ENCODE measurements at regions not wholly inside any gene's neighbourhood (a gene's known extent, or its start where the extent isn't known, plus 50 kb on each side); places are given as distances from the start of the nearest gene placed in this dataset.

- H2BK120ac ChIP-seq (replicated peaks; ENCODE audit: low read depth, low read length), result no peak overlapping the region
- no peaks in the 10 kb centered on the region for H3K23me2 ChIP-seq (ENCODE audit: low read depth, low read length)
- no peak overlapping the region for H4K5ac ChIP-seq (ENCODE audit: insufficient read length, low read depth, low read length)
- no peaks in the 10 kb centered on the region for H3K36me3 ChIP-seq (ENCODE audit: control insufficient read depth in 2 of 4, insufficient read depth in 4 of 4, low read length in 3 of 4)
- no peak overlapping the region for H2BK5ac ChIP-seq (ENCODE audit: low read depth, low read length)
- H3K27ac ChIP-seq (ENCODE audit: low read depth, low read length), result no peak overlapping the region
- H2BK15ac ChIP-seq (ENCODE audit: low read length), result no peak overlapping the region
- POLR2A ChIA-PET (ENCODE audit: partially characterized antibody), result no interaction called here
- no peak overlapping the region for H3K14ac ChIP-seq (ENCODE audit: insufficient read length)
- no peak overlapping the region for H3K4ac ChIP-seq (replicated peaks; ENCODE audit: insufficient read length, low read depth, low read length)
- H3K79me1 ChIP-seq (ENCODE audit: low read depth, low read length), result no peaks in the 10 kb centered on the region
- H3K27me3 ChIP-seq (replicated peaks in 1 of 4; ENCODE audit: control insufficient read depth in 3 of 4, extremely low read depth in 1 of 4, insufficient read depth in 3 of 4, low read length in 3 of 4), result no peaks in the 10 kb centered on the region
- H2AFZ ChIP-seq (ENCODE audit: low read length), result no peak overlapping the region
- no peak overlapping the region for H3K4me2 ChIP-seq (ENCODE audit: insufficient read depth in 1 of 2, low read depth in 2 of 2, low read length in 2 of 2)
- 80% methylated on average over 1 of the region's 1 CpG; no CpG with 5 or more reads in 1 of the 2 experiments for WGBS, 2 experiments (ENCODE audit: extremely low coverage in 1 of 2, insufficient coverage in 1 of 2, insufficient read length in 1 of 2, insufficient replicate concordance in 2 of 2, low coverage in 1 of 2, low lambda C conversion rate in 2 of 2, missing lambda C conversion rate in 1 of 2)
- H2AK5ac ChIP-seq (ENCODE audit: low read depth, low read length), result no peak overlapping the region
- H3K23ac ChIP-seq (ENCODE audit: insufficient read length), result no peak overlapping the region
- H3K18ac ChIP-seq (ENCODE audit: extremely low read depth, low read length), result no peak overlapping the region
- no peak for DNase-seq (ENCODE audit: low read depth in 1 of 2, low spot score in 2 of 2)
- CTCF ChIA-PET (ENCODE audit: partially characterized antibody), result no interaction called here
- no peak overlapping the region for H2BK20ac ChIP-seq (ENCODE audit: low read length)
- no peak overlapping the region for H4K91ac ChIP-seq (replicated peaks; ENCODE audit: insufficient read length, low read length)
- H3K4me1 ChIP-seq (replicated peaks in 1 of 4; ENCODE audit: control insufficient read depth in 3 of 4, insufficient read depth in 4 of 4, low read length in 3 of 4), result no peaks in the 10 kb centered on the region
- H3K4me3 ChIP-seq (ENCODE audit: extremely low read depth in 1 of 4, insufficient read depth in 2 of 4, low read depth in 3 of 4, low read length in 4 of 4), result no peak overlapping the region
- H3K56ac ChIP-seq (replicated peaks; ENCODE audit: insufficient read length, low read depth, low read length), result no peak overlapping the region
- no peak overlapping the region for H4K8ac ChIP-seq (ENCODE audit: extremely low read depth, insufficient read depth, low read length)
- H3K79me2 ChIP-seq (ENCODE audit: control insufficient read depth in 1 of 2, insufficient read depth in 2 of 2, low read length in 2 of 2), result no peaks in the 10 kb centered on the region
- TF ChIP-seq MAFK (IDR thresholded peaks at IDR 0.05; ENCODE audit: low read depth, low read length) (no peak), NANOG (IDR thresholded peaks at IDR 0.05; ENCODE audit: insufficient read depth, low read depth, low read length, poor library complexity, severe bottlenecking) (no peak), KDM4A (IDR thresholded peaks at IDR 0.05; ENCODE audit: low read depth, low read length, severe bottlenecking) (no peak), CTBP2 (IDR thresholded peaks at IDR 0.05; ENCODE audit: borderline replicate concordance, insufficient read depth, insufficient read length, low read length) (no peak), SAP30 (IDR thresholded peaks at IDR 0.05; ENCODE audit: insufficient read depth, insufficient replicate concordance, low read length) (no peak), POU5F1 (IDR thresholded peaks at IDR 0.05; ENCODE audit: low read depth, low read length) (no peak), RFX5 (IDR thresholded peaks at IDR 0.05; ENCODE audit: borderline replicate concordance, low read depth, low read length) (no peak), KDM5A (IDR thresholded peaks at IDR 0.05; ENCODE audit: low read length) (no peak), NRF1 (IDR thresholded peaks at IDR 0.05; ENCODE audit: low read depth, low read length) (no peak), PHF8 (conservative IDR thresholded peaks at IDR 0.05; ENCODE audit: low read depth, low read length) (no peak)
- H2BK12ac ChIP-seq (ENCODE audit: low read depth, low read length), result no peak overlapping the region
- no peak for FAIRE-seq
- no peaks in the 10 kb centered on the region for H4K20me1 ChIP-seq (replicated peaks in 1 of 2; ENCODE audit: control insufficient read depth in 1 of 2, insufficient read depth in 2 of 2, low read length in 2 of 2)
- H3K9ac ChIP-seq (replicated peaks in 1 of 4; ENCODE audit: extremely low read depth in 1 of 4, low read depth in 3 of 4, low read length in 3 of 4), result no peak overlapping the region
- no peaks in the 10 kb centered on the region for H3K9me3 ChIP-seq (ENCODE audit: insufficient read depth in 2 of 2, low read depth in 1 of 2, low read length in 1 of 2)
Measured at GRCh38 chr5:102579379-102579778, 80.6 kb upstream of the SLCO6A1 start.
